Activated T-cell treated with anti-CD3 and anti-CD28 coated beads, Interleukin-2, amount 50 U/mL, for 1 hour (primary cell): ENCODE measurements at regions not wholly inside any gene's neighbourhood (a gene's known extent, or its start where the extent isn't known, plus 50 kb on each side); places are given as distances from the start of the nearest gene placed in this dataset.
"Not testable (repeated sequence)": the region's sequence is repeated elsewhere in the genome, so short reads cannot be mapped to it uniquely, and the experiment has no call there.

Source experiments
- DNase-seq: peaks from one replicate; pipeline ENCODE4 v3.0.0-alpha.2; 2020

DNA sequence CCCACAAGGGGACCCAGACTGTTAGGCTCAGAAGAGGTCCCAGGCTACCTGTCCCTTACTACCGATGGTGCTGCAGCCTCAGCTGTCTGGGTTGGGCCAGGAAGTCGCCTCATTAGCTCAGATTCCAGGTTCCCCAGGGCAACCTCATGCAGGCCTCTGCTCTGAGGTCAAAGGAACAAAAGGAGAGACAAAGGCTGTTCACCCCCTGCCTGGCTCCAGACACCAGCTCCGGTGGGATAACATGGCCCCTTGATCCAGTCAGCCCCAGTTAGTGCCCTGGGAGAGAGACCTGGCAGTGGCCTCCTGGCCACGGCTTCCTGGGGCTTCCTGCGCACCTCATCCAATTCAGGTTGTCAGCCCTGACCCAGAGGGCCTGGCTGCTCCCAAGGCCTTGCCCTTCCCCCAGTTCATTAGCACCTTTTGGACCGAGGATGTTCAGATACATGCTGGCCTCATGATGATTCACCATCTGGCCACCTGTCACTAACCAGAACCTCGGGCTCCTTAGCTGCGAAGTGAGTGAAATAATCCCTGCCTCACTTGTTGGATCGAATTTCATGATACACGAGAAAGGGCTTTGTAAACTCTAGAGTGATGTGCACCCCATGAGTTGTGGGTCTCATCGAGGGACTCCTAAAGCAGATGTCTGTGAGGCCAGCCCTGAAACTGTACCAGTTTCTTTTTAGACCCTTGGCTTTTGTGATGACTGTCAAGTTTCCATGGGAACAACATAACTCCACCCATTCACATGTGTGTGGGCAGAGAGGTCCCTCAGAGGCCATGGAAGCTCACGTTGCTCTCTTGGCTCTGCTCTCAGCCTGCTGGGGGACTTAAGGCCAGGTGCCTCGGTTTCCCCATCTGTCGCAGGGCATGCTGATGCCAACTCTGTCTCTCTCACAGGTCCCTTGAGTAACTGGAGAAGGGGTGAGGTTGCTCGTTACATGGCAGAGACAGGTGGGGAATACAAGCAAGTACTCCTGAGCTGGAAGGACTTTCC is 79.5 kb upstream of the PCBD1 start:
- no peak for DNase-seq

DNA sequence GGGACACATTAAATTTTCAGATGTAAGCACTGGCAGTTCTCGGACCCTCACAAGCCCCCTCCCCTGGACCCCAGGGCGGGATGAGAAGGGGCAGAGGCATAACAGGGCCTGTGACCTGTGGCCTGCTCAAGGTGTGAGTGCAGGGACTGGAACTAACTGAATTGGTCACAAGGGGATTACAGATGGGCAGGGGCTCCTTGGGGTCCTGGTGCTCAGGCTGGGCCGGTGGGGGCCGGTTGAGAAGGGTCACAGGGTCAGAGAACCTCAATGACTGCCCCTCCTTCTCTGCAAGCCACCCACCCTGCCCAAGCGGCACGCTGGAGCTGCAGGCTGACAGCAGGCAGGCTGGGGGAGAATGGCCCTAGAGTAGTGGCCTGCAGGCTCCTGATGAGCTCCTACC is 80.8 kb upstream of the PCBD1 start:
- no peak for DNase-seq

DNA sequence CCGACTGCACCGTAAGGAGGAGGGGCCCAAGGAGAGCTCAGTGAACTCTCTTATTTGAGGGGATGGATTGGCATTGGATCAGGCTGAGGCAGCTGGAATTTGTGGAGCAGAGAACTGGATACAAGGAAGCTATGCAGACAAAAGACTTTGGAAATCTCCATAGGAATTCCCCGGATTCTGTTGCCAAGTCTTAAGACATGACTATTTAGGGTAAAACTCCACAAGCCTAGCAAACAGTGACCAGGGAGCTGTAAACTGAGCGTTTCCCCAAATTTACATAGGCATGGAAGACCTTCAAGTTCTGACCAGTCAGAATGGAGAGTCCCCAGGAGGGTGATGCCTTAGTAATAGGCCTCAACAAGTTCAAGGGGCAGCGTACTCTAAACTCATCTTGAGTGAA is 82.5 kb upstream of the PCBD1 start:
- no peak for DNase-seq

DNA sequence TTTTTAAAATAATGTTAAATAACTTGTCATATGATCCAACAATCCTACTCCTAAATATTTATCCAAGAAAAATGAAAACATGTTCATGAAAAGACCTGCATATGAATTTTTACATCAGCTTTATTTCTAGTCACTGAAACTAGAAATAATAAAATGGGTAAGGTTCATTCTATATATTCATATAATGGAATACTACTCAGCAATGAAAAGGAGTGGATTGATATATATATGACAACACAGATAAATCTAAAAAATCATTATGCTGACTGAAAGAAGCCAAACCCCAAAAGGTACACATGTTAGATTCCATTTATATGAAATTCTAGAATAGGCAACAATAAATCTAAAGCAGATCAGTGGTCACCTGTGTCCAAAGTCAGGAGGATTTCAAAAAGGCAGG is 84.9 kb upstream of the PCBD1 start:
- DNase-seq, result no peak

DNA sequence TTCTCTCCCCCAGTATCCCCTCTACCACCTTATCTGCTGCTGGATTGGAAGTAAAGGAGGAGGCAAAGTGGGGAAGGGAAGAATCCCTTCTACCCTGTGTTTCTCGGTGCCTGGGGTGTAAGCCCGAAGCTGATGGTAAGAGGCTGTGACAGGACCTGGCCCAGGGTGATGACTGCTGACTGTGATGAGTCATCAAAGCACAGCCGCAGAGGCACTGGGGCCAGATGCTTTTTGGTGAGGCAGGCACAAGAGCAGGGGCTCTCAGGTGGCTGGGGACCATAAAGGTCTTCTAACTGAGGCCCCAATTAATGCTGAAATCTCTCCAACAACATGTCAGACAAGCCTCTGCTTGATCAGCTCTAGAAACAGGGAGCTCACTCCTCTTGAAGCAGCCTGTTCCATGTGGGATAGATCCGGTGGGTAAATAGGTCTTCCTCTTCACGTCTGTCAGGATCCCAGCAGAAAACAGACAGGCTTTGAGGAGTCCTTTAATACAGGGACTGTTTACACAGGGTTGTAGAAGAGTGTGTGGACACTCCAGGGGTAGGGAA is 86.1 kb upstream of the PCBD1 start:
- DNase-seq, result no peak

DNA sequence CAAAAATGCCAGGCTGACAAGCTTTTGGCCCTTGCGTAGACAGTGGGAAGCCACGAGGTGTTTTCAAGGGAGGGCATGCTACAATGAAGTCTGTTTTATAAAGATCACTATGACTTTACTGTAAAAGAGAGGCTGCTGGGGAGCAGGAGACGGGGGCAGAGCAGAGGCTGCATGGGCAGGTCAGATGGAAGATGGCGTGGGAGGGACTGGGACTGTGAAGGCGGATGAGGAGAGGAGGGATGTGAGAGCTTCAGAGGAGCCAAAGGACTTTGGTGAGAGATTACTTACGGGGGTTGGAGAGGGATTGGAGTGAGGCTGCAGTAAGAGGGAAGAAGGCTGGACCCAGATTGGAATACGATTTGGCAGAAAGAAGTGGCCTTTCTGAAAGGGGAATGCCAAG is 86.6 kb upstream of the PCBD1 start:
- no peak for DNase-seq

DNA sequence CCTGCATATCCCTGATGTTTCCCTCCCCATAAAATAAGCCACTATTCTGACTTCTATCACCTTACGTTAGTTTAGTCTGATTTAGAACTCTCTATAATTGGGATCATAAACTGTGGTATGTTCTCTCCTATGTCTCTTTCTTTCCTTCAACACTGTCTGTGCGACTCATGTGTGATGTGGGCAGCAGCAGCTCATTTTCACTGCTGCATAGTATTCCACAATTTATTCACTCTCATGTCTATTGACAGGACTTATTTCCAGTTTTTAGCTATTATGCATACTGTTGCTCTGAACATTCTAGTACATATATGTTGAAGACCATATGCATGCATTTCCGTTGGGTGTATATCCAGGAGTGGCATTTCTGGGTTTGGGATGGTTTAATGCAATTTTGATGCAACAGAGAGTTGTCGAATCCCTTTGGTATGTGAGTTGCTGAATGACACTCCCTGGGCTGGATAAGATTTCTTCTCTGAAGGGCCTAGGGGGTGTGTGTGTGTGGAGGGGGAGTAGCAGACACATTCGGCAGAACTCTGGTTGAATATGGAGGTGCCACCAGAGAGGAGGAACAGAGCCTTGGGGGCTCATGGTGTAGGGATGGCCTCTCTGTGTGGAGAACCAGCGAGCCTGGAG is 87.8 kb upstream of the PCBD1 start:
- no peak for DNase-seq

DNA sequence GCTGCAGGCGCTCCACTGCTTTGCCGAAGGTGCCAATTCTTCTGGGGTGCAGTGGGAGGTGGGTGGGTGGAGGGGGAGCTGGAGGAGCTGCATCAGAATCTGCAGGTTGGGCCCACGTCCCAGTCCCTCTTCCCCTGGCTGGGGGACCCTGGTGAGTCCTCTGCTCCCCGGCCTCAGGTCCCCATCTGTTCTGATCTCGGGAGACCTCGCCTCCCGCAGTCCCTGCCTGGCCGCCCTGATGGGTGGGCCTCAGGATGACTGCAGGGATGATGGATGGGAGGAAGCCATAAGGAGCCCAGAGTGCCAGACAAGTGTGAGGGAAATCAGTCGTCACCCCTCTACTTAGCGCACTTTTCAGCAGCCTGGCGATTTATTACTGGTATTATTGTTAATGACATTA is 89.3 kb upstream of the PCBD1 start:
- no peak for DNase-seq

DNA sequence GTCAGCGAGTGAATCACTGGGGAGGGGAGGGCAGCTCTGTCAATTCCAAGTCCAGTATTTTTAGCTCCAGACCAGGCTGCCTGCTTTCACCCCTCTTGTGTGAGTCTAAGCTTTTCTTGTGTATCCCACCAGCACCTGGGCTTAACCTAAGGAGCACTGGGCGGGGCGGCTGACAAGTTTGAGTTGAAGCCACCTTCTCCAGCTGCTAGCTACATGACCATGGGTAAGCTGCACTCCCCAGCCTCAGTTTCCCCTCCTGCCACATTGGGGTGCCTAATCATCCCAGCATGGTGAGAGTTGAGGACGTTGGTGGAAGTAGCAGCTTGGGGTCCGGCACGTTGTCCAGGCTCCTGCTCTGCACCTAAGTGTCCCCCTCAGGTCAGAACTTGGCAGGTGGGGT is 89.8 kb upstream of the PCBD1 start:
- DNase-seq, result no peak

DNA sequence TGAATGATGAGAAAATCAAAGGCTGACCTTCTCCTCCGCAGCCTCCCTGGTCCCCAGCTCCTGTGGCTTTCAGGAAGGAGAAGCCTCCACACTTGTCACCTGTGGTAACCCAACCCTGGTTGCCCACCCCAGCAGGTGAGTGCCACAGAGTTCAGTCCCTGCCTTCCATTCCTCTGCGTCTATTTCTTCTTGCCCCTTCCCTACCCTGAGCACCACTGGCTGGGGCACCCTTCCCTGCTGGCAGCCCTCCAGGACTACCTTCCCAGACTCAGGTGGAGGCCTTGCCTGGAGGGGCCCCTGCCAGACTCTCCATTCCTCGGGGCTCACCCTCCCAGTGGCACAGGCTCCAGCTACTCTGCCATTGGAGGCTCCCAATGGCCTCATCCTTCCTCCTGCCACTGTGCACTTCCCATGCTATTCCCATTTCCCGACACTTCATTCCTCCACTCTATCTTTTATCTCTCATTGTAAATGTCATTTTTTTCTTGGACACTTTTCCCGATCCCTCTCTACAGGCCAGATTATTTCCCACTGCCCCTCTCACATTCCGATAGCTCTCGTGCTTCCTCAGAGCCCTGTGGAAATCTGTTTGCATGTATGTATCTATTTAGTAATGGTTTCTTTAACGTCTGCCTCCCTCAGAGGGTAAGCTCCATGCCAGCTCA is 90.6 kb upstream of the PCBD1 start:
- DNase-seq, result no peak

DNA sequence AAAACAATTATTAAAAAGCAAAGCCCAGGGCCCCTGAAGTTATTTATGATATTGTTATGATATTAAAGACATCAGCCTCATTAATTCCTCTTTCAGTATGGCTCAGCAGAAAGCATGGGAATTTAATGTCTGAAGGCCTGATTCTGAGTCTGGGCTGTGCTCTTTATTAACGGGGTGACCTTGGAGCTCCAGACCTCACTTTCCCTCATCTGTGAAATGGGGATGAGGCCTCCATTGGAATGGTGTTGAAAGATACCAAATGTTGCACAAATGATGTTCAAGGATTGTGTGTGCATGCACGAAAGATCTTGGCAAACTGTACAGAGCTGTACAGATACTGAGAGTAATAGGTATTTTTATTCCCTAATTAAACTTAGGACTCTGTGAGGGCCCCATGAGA is 92.3 kb upstream of the PCBD1 start:
- DNase-seq, result no peak

DNA sequence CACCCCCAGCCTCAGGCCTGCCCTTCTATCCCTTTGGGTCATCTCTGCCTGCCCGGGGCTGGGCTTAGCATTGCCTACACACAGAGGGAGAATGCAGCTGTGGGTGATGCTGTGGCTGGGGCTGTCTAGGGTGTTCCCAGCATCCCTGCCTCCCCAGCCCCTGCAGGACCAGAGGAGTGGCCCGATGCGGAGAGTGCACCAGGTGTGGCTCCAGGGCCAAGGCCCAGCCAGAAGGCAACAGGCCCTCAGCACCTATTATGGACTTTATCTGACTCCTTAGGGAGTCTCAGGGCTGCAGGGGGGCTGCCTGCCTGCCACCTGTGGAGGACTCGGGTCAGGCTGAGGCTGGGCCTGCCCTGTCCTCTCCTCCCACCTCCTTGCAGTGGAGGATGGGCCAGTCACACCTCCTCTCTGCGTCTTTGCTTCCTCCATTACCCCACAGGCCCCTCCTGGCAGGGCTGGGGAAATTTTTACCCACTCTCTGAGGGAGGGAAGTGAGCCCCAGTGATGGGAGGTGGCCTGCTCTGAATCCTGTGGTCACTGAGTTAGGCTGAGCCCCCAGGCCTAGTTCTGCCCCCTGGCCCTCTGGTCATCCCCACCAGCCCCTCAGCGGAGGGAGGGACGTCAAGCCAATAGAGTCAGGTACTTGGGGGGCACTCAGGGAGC is 92.9 kb upstream of the PCBD1 start:
- no peak for DNase-seq

DNA sequence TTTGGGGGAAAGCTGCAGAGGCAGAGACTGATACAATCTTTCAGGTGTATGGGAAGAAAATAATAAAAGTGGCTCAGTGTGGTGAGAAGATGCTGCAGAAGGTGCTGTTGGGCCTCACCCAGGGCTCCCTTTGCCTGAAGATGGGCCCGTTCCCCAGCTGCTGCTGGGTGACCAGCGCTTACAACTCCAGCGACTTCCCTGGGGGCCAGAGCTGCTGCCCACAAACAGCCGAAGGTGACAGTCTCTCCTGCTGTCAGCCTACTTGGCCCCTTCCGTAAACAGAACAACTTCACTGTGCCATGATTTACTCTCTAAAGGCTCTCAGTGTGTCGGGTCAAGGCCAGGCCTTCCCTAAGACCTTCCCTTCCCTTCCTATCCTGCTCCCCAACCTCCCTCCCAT is 93.6 kb upstream of the PCBD1 start:
- DNase-seq, result no peak

DNA sequence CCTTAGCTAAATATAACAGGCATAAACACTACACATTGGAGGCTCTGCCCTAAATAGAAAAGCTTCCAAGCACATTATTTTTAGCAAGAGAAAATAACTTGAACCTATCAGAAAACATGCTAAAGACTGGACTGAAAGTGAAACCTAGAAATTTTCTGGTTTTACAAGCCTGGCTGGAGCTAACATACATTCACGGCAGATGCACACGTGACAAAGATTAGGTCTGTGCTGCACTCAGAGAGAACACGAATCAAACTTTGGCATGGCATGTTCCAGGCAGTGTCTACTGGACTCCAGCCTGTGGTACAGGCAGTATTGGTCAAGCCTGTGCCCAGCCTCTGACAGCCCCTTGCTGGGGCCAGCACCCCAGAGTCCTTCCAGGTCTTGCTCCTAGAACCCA is 94.1 kb upstream of the PCBD1 start:
- DNase-seq, result no peak

DNA sequence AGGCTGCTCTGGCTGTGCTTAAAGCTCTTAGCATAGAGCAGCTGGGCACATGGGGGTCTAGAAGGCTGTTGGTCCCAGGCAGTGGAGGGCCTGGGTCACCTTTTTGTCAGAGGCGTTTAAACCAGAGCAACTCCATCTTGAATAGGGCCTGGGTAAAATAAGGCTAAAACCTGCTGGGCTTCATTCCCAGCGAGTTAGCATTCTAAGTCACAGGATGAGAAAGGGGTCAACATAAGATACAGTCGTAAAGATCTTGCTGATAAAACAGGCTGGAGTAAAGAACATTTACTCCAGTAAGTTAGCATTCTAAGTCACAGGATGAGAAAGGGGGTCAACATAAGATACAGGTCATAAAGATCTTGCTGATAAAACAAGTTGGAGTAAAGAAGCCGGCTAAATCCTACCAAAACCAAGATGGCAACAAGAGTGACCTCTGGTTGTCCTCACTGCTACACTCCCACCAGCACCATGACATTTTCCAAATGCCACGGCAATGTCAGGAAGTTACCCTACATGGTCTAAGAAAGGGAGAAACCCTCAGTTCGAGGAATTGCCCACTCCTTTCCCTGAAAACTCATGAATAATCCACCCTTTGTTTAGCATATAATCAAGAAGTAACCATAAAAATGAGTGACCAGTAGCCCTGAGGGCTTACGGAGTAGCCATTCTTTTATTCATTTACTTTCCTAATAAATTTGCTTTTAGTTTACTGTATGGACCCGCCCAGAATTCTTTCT is 96.8 kb upstream of the PCBD1 start:
- no peak for DNase-seq

DNA sequence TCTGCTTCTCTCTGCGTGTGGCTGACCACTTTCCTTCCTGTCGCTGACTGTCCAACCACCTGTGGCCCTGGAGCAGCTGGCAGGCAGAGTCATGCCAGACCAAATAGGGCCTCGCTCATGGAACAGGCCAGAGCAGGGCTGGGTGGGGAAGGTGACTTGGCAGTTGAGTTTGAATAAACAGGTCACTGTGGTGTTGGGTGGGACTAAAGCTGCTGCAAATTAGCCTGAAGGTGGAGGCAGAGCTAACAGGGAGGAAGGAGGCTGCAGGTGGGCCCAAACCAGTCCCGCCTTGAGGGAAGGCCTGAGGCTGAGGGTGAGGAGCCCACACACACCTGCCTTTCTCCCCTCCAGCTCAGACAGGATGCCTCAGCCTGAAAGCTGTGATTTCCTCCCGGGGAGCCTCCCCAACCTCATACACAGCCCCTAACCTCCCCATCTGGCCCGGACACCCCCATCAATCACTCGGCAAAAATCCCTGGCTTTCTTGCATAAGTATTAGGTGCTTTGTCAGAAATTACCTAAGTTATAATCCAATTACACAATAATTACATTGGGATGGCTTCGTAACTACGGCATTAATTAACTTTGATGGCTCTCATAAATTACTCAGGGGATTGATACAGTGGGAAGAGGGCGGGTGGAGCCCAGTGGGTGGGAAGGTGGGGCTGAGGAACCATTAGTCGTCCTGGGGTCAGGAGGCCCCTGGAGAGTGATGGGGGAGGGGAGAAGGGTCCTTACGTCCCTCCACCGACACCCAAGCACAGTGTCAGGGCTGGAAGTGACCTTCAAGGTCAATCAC is 97.7 kb upstream of the PCBD1 start:
- no peak for DNase-seq

DNA sequence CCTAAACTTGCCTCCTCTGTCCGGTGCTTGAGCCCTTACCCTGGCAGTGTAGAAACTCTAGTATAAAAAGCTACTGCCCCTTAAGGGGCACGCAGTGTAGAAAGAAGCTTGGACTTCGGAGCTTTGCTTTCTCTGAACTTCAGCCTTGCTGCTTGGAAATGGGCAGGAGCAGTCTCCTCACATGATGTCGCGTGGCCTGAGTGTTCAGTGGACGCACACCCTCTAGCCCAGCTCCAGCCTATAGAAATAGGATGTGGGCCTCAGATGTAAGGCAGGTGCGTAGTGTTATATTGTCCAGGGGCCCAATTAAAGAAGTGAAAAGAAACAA is 98.2 kb upstream of the PCBD1 start:
- DNase-seq, result no peak

DNA sequence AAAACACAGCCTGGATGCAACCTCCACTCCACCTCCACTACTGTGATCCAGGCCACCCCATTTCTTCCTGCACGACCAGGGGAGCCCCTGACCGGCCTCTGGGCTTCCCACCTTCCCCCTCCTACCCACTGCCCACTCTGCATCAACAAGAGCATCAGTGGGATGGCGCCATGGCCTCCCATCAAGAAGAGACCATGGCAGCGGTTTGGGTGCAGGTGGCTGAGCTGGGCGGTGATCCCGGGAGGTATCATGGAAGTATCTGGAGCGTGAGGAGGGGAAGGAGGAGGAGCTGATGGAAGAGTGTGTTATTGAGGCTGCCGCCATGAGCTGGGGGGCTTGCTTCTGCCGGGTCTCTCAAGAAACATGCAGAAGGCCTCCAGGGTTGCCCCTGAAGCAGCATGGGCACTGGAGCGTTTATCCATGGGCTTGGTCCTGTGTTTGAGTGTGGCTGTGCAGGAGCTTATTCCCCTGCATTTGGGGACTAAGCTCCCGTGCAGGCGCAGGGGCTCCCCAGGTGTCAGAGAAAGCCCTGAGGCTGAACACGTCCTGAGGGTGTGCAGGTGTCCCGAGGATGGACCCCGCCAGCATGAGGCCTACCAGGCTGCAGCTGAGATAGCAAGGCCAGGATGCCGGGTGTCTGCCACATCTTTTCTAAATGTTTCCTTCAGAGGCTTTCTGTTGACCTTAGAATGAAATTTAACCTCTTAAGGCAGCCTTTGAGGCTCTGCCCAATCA is 99.2 kb upstream of the PCBD1 start:
- no peak for DNase-seq

DNA sequence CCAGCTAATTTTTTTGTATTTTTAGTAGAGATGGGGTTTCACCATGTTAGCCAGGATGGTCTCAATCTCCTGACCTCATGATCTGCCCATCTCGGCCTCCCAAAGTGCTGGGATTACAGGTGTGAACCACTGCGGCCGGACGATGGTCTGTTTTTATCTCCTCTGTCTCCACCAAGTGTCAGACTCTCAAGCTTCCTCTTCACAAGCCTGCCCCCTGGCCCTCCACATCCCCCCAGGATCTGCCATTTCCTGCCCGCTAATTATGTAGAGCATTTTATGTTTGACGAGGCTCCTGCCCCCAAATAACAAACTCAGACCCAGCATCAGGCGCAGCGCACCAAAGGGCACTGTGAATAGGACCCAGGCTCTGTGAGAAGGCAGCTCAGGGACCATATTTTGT is 101.8 kb upstream of the PCBD1 start:
- DNase-seq, result not testable (repeated sequence)

DNA sequence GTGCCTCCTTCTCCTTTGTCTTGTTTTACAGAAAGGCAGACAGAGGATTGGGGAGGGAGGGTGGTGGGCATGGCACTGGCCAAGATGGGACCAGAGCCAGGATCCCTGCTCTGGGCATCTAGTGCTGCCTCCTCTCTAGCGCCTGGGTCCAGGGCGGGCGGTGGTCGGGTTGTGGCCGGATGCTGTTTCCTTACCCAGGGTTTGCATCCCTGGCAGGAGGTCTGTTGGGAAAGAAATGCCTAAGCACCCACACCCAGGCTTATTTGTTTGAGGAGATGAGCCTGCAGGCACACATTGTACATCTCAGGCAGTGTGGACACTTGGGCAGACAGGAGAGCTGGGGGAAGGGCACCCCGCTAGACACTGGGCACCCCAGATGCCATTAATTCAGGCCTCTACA is 102.3 kb upstream of the PCBD1 start:
- DNase-seq, result no peak
